Glutamatergic neuron (in vitro differentiated cells): ENCODE measurements at regions not wholly inside any gene's neighbourhood (a gene's known extent, or its start where the extent isn't known, plus 50 kb on each side); places are given as distances from the start of the nearest gene placed in this dataset.

Experiments used
- DNase-seq: peaks from one replicate; pipeline ENCODE4 v3.0.0; 2022
- H3K27ac Mint-ChIP-seq: one replicate; pipeline ENCODE4 v1.8.0; 2020; ENCODE audit warnings: mild to moderate bottlenecking, mixed read lengths, inconsistent platforms; ENCODE audit not compliant: unreplicated experiment
- H3K27me3 Mint-ChIP-seq: one replicate; pipeline ENCODE4 v1.8.0; 2020; ENCODE audit warnings: mild to moderate bottlenecking, moderate library complexity, mixed read lengths, inconsistent platforms; ENCODE audit not compliant: unreplicated experiment
- H3K36me3 Mint-ChIP-seq: one replicate; pipeline ENCODE4 v1.8.0; 2020; ENCODE audit warnings: mild to moderate bottlenecking, mixed read lengths, inconsistent platforms; ENCODE audit not compliant: unreplicated experiment
- H3K4me1 Mint-ChIP-seq: one replicate; pipeline ENCODE4 v1.8.0; 2020; ENCODE audit warnings: mild to moderate bottlenecking, low read depth, mixed read lengths, inconsistent platforms; ENCODE audit not compliant: unreplicated experiment
- H3K4me3 Mint-ChIP-seq: one replicate; pipeline ENCODE4 v1.8.0; 2020; ENCODE audit warnings: mild to moderate bottlenecking, mixed read lengths, inconsistent platforms; ENCODE audit not compliant: unreplicated experiment
- H3K9me3 Mint-ChIP-seq: one replicate; pipeline ENCODE4 v1.8.0; 2020; ENCODE audit warnings: mild to moderate bottlenecking, moderate library complexity, mixed read lengths, inconsistent platforms; ENCODE audit not compliant: unreplicated experiment
- TF ChIP-seq, protein P1 (sequence below): fragments of 200-600 bp; sonication (generic); IDR thresholded peaks from one replicate; pipeline ENCODE4 v1.5.0; 2021; ENCODE audit not compliant: partially characterized antibody, unreplicated experiment

DNA sequence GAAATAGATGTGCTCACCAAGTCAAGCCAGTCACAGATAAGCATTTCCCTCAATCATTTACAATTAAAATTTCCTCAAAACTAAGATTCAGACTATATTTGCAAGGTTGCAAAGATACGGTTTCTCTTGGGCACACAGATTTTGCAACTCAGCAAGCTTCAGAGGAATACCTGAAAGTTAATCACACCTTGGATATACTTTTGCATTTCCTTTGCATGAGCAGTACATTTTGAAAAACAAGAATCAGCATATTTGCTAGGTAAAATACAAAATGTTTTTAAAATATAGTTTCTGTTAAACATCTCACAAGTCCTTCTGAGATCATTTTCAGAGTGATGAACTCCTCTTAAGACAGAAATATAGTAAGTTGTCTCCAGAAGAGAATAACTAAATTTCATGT, 336.9 kb downstream of the DUSP6 start:
- no peaks in the 10 kb centered on the region for H3K9me3 Mint-ChIP-seq
- peaks cover 4% of the 10 kb centered on the region for H3K27me3 Mint-ChIP-seq
- no peak overlapping the region for H3K4me3 Mint-ChIP-seq
- no peak overlapping the region for H3K27ac Mint-ChIP-seq
- no peaks in the 10 kb centered on the region for H3K36me3 Mint-ChIP-seq
- no peaks in the 10 kb centered on the region for H3K4me1 Mint-ChIP-seq
- no peak for DNase-seq
- TF ChIP-seq, protein P1, sequence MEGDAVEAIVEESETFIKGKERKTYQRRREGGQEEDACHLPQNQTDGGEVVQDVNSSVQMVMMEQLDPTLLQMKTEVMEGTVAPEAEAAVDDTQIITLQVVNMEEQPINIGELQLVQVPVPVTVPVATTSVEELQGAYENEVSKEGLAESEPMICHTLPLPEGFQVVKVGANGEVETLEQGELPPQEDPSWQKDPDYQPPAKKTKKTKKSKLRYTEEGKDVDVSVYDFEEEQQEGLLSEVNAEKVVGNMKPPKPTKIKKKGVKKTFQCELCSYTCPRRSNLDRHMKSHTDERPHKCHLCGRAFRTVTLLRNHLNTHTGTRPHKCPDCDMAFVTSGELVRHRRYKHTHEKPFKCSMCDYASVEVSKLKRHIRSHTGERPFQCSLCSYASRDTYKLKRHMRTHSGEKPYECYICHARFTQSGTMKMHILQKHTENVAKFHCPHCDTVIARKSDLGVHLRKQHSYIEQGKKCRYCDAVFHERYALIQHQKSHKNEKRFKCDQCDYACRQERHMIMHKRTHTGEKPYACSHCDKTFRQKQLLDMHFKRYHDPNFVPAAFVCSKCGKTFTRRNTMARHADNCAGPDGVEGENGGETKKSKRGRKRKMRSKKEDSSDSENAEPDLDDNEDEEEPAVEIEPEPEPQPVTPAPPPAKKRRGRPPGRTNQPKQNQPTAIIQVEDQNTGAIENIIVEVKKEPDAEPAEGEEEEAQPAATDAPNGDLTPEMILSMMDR = no peak

DNA sequence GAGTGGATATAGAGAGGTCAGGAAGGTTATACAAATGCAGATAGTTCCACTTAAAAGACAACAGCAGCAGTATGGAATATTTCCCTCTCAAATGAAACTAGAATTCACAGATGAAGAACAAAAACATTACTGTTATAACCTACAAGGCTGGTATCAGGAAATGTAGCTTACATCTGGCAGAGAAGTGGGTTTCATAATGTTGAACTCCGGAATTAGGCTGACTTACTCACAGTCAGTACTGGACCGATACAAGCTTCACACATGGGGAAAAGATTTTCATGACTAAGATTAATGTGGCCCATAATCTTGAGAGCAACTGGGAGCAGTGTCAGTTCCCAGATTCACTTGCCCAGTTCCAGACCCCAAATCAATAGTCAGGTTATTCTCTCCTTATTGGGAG, 353.9 kb downstream of the DUSP6 start:
- no peak overlapping the region for H3K4me3 Mint-ChIP-seq
- H3K27ac Mint-ChIP-seq = no peak overlapping the region
- DNase-seq = no peak
- H3K4me1 Mint-ChIP-seq = no peaks in the 10 kb centered on the region
- no peaks in the 10 kb centered on the region for H3K27me3 Mint-ChIP-seq
- H3K36me3 Mint-ChIP-seq = no peaks in the 10 kb centered on the region
- no peaks in the 10 kb centered on the region for H3K9me3 Mint-ChIP-seq
- TF ChIP-seq, protein P1 = no peak

GRCh38 chr12:88996200-88996788, 356.0 kb downstream of the DUSP6 start:
- Mint-ChIP-seq H3K36me3 (no peaks in the 10 kb centered on the region), H3K27me3 (no peaks in the 10 kb centered on the region), H3K4me1 (no peaks in the 10 kb centered on the region), H3K9me3 (no peaks in the 10 kb centered on the region), H3K4me3 (no peak overlapping the region), H3K27ac (no peak overlapping the region)
- TF ChIP-seq, protein P1 = no peak
- DNase-seq = no peak

DNA sequence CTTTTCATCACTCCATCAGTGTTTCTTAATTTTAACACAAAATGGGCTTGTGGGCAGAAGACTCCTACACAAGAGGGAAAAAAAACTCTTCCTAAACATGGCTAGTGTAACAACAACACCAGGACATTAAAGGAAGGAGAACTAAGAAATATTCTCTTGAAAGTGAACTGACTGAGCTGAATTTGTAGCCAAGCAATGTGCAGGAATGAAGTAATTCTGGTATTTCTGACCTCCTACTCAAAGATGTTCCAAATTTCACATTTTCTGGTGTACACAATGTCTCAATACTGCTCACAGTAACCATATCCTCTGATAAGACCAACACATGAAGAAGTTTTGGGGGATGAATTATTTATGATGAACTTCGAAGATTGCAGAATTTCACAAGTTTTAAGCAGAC, 357.3 kb downstream of the DUSP6 start:
- TF ChIP-seq, protein P1 = no peak
- H3K27me3 Mint-ChIP-seq = no peaks in the 10 kb centered on the region
- no peak overlapping the region for H3K4me3 Mint-ChIP-seq
- H3K4me1 Mint-ChIP-seq = no peaks in the 10 kb centered on the region
- no peak overlapping the region for H3K27ac Mint-ChIP-seq
- H3K9me3 Mint-ChIP-seq = no peaks in the 10 kb centered on the region
- DNase-seq = no peak
- no peaks in the 10 kb centered on the region for H3K36me3 Mint-ChIP-seq

- no peak for DNase-seq
- no peaks in the 10 kb centered on the region for H3K36me3 Mint-ChIP-seq
- no peaks in the 10 kb centered on the region for H3K27me3 Mint-ChIP-seq
- H3K9me3 Mint-ChIP-seq = no peaks in the 10 kb centered on the region
- H3K4me1 Mint-ChIP-seq = no peaks in the 10 kb centered on the region
- no peak overlapping the region for H3K4me3 Mint-ChIP-seq
- TF ChIP-seq, protein P1 = no peak
- no peak overlapping the region for H3K27ac Mint-ChIP-seq
These were observed 357.8 kb downstream of the DUSP6 start for GRCh38 chr12:88994537-88994936.
